BJ (cell line): ENCODE measurements at regions not wholly inside any gene's neighbourhood (a gene's known extent, or its start where the extent isn't known, plus 50 kb on each side); places are given as distances from the start of the nearest gene placed in this dataset.

ENCODE experiments used
- CTCF ChIA-PET: fragments of 350-600 bp; formaldehyde crosslinking; extraction: SDS; loops from one replicate; lab custom pipeline; 2021; ENCODE audit warnings: antibody characterized with exemption, inconsistent platforms; lab: Yijun Ruan, JAX
- POLR2A ChIA-PET: fragments of 300-600 bp; sonication (Branson Sonifier 250); formaldehyde crosslinking; extraction: SDS; loops from one replicate; lab custom pipeline; 2021; ENCODE audit warnings: antibody characterized with exemption; lab: Charles Lee
- DNase-seq: peaks from one replicate; pipeline ENCODE4 v3.0.0-alpha.2; 2011; ENCODE audit warnings: low read depth
- H3K27me3 ChIP-seq: 2 replicates; pipeline ENCODE4 v1.6.0; 2011; ENCODE audit warnings: low read length; ENCODE audit not compliant: control insufficient read depth, insufficient read depth
- H3K36me3 ChIP-seq: 2 replicates; pipeline ENCODE4 v1.5.1; 2011; ENCODE audit warnings: low read length; ENCODE audit not compliant: control insufficient read depth, insufficient read depth
- H3K4me3 ChIP-seq: 2 replicates; pipeline ENCODE4 v1.5.1; 2011; ENCODE audit warnings: low read depth, mild to moderate bottlenecking, control low read depth, low read length
- TF ChIP-seq, protein P1 (sequence below): IDR thresholded peaks from 2 replicates; pipeline ENCODE4 v1.5.1; 2011; ENCODE audit warnings: low read depth, mild to moderate bottlenecking, control low read depth, inconsistent platforms, low read length, moderate library complexity; ENCODE audit not compliant: insufficient read depth

DNA sequence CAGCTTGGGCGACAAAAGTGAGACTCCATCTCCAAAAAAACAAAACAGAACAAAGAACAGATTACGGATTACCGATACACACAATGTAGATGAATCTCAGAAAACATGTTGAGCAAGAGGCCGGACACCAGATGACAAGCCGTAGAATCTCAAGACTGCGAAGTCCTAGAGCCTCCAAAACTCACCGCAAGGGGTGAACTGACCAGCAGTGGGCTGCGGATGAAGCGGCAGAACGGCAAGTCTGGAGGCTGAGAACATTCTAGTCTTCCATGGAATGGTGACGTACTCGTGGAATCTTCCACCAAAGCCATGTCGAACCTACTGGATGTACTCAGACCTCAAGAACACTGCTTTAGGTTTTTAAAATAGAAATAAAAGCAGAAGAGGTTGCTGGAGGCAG is 198.8 kb downstream of the NDUFA10 start:
- no peak overlapping the region for H3K4me3 ChIP-seq
- no peaks in the 10 kb centered on the region for H3K36me3 ChIP-seq
- CTCF ChIA-PET, result no interaction called here
- DNase-seq, result no peak
- TF ChIP-seq, protein P1, sequence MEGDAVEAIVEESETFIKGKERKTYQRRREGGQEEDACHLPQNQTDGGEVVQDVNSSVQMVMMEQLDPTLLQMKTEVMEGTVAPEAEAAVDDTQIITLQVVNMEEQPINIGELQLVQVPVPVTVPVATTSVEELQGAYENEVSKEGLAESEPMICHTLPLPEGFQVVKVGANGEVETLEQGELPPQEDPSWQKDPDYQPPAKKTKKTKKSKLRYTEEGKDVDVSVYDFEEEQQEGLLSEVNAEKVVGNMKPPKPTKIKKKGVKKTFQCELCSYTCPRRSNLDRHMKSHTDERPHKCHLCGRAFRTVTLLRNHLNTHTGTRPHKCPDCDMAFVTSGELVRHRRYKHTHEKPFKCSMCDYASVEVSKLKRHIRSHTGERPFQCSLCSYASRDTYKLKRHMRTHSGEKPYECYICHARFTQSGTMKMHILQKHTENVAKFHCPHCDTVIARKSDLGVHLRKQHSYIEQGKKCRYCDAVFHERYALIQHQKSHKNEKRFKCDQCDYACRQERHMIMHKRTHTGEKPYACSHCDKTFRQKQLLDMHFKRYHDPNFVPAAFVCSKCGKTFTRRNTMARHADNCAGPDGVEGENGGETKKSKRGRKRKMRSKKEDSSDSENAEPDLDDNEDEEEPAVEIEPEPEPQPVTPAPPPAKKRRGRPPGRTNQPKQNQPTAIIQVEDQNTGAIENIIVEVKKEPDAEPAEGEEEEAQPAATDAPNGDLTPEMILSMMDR, result no peak
- H3K27me3 ChIP-seq, result no peaks in the 10 kb centered on the region
- POLR2A ChIA-PET, result no interaction called here

DNA sequence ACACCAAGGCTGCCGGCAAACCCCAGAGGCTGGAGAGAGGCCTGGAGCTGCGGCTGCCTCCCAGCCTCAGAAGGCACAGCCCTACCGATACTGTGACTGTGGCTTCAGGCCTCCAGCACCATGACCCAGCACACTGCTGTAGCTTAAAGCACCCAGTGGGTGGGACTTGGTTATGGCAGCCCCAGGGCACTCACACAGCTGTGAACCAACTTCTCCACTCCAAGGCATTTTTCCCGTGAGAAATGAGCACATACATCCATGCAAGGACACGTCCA is 199.5 kb downstream of the NDUFA10 start:
- no peak for DNase-seq
- TF ChIP-seq, protein P1, result no peak
- Histone ChIP-seq H3K27me3 (no peaks in the 10 kb centered on the region), H3K4me3 (no peak overlapping the region), H3K36me3 (no peaks in the 10 kb centered on the region)
- CTCF ChIA-PET, result no interaction called here
- POLR2A ChIA-PET, result no interaction called here

GRCh38 chr2:239824866-239825704 is 200.1 kb downstream of the NDUFA10 start:
- Histone ChIP-seq H3K27me3 (no peaks in the 10 kb centered on the region), H3K4me3 (no peak overlapping the region), H3K36me3 (no peaks in the 10 kb centered on the region)
- TF ChIP-seq, protein P1, result no peak
- DNase-seq, result no peak
- ChIA-PET CTCF (no interaction called here), POLR2A (no interaction called here)

DNA sequence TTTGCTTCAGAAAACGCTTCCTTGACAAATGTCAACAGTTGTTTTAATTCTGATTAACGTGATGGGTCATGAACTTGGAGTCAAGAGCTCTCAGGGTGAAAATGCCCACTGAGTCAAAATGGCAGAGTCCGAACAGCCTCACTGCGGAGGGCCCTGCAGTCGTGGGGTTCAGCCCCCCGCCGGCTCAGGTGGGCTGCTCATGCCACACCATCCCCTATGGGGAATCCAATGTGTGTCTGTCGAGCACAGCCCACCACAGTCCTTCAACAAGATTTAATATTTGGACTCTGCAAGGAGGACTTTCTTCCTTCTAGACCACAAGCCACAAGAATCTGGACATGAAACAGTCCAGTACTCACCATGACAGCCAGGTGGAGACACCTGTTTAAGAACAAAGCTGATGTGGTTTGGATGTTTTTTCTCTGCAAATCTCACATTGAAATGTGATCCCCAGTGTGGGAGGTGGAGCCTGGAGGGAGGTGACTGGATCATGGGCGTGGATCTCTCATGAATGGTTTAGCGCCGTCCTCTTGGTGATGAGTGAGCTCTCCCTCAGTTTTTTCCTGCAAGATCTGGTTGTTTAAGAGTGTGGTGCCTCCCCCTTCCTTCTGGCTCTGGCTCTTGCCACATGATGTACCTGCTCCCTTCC is 201.0 kb downstream of the NDUFA10 start:
- Histone ChIP-seq H3K27me3 (no peaks in the 10 kb centered on the region), H3K4me3 (no peak overlapping the region), H3K36me3 (no peaks in the 10 kb centered on the region)
- POLR2A ChIA-PET, result no interaction called here
- no peak for DNase-seq
- TF ChIP-seq, protein P1, result no peak
- CTCF ChIA-PET, result interaction anchor here (0.8 kb wide), 3 partner anchors 9 to 171 kb away, joined by 3 to 5 read pairs (median 4); no protein-coding TSS in a partner anchor

DNA sequence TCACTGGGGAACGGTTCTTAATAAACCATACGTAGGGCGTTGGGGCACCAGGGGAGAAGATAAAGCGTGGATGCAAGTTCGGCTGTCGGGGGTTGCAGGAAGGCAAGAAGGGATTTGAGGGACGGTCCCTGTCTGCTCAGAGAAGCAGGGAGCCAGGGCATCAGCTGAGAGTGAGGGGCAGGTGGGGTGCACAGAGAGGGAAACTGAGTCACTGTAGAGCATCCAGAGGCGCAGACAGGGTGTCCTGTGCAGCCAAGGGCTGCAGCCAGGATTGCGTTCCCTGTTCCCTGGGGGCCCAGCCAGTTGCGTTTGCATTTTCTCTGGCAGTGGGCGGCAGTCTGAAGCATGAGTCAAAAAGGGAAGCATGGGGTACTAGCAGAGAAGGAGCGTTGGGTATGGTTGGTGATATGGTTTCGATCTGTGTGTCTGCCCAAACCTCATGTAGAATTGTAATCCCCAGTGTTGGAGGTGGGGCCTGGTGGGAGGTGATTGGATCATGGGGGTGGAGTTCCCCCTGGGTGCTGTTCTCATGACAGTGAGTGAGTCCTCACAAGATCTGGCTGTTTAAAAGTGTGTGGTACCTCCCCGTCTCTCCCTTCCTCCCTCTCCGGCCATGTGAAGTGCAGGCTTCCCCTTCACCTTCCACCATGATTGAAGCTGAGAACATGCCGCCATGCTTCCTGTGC is 202.9 kb downstream of the NDUFA10 start:
- DNase-seq, result no peak
- Histone ChIP-seq H3K27me3 (no peaks in the 10 kb centered on the region), H3K4me3 (no peak overlapping the region), H3K36me3 (no peaks in the 10 kb centered on the region)
- ChIA-PET CTCF (no interaction called here), POLR2A (no interaction called here)
- TF ChIP-seq, protein P1, result no peak
